ENCODE measurements at regions not wholly inside any gene's neighbourhood (a gene's known extent, or its start where the extent isn't known, plus 50 kb on each side); places are given as distances from the start of the nearest gene placed in this dataset.

GRCh38 chr5:15159606-15160005 lies 288.0 kb upstream of the ANKH start:
- DNase-seq (ENCODE audit: low read depth), result no peak
- TF ChIP-seq CTCF (IDR thresholded peaks at IDR 0.05; ENCODE audit: control insufficient read depth, insufficient read depth, low read depth, low read length, missing control alignments), result no peak
- no peak overlapping the region for H3K4me3 ChIP-seq (ENCODE audit: control insufficient read depth, low read depth, low read length)

GRCh38 chr5:15142458-15142857 lies 270.9 kb upstream of the ANKH start:
- no peak for TF ChIP-seq CTCF (IDR thresholded peaks at IDR 0.05; ENCODE audit: control insufficient read depth, insufficient read depth, low read depth, low read length, missing control alignments)
- no peak for DNase-seq (ENCODE audit: low read depth)
- no peak overlapping the region for H3K4me3 ChIP-seq (ENCODE audit: control insufficient read depth, low read depth, low read length)

- TF ChIP-seq CTCF (IDR thresholded peaks at IDR 0.05; ENCODE audit: control insufficient read depth, insufficient read depth, low read depth, low read length, missing control alignments), result no peak
- H3K4me3 ChIP-seq (ENCODE audit: control insufficient read depth, low read depth, low read length), result no peak overlapping the region
Observed at GRCh38 chr5:15137414-15137813, 265.8 kb upstream of the ANKH start.

GRCh38 chr5:15135661-15136060 lies 264.1 kb upstream of the ANKH start:
- DNase-seq (ENCODE audit: low read depth), result no peak
- no peak for TF ChIP-seq CTCF (IDR thresholded peaks at IDR 0.05; ENCODE audit: control insufficient read depth, insufficient read depth, low read depth, low read length, missing control alignments)
- H3K4me3 ChIP-seq (ENCODE audit: control insufficient read depth, low read depth, low read length), result no peak overlapping the region

More at GRCh38 chr5:15137414-15137813, 265.8 kb upstream of the ANKH start:
- no peak for DNase-seq (ENCODE audit: low read depth)

GRCh38 chr5:15133456-15133965 lies 261.9 kb upstream of the ANKH start:
- H3K4me3 ChIP-seq (ENCODE audit: control insufficient read depth, low read depth, low read length), result no peak overlapping the region
- no peak for TF ChIP-seq CTCF (IDR thresholded peaks at IDR 0.05; ENCODE audit: control insufficient read depth, insufficient read depth, low read depth, low read length, missing control alignments)
- DNase-seq (ENCODE audit: low read depth), result no peak

- no peak for DNase-seq (ENCODE audit: low read depth)
- TF ChIP-seq CTCF (IDR thresholded peaks at IDR 0.05; ENCODE audit: control insufficient read depth, insufficient read depth, low read depth, low read length, missing control alignments), result no peak
- H3K4me3 ChIP-seq (ENCODE audit: control insufficient read depth, low read depth, low read length), result no peak overlapping the region
Observed at GRCh38 chr5:15132816-15133405, 261.3 kb upstream of the ANKH start.

Data from AG09309 (cell line).